ENCODE measurements at regions not wholly inside any gene's neighbourhood (a gene's known extent, or its start where the extent isn't known, plus 50 kb on each side); places are given as distances from the start of the nearest gene placed in this dataset.
A peak's percentile ranks its signal among the peaks of the same experiment; 100 is the strongest.

DNA sequence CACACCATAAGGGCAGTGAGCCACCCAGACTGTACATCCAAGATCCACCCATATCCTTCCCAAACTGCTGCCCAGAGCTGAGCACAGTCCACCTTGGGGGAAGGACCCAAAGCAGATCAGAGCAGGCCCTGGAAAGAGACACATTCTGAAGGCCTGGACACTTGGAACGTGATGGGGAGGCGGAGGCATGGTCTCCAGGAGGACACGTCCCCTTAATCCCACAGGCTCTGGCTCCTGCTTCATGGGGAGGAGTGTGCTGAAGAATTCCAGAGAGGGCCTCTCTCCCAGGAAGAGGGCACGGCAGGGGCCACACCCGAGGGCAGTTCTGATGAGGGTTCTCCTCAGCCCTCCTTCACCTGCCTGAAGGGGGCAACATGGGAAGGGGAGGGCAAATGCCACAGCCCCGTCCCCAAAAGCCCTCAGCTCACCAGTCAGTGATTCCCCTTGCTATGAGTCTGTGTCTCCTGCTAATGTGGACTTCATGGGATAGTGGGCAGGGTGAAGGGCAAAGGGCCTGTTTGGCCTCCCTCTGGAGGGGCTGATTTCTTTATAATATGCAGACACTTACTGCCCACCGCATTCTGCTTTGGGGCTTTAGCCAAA, 276.8 kb downstream of the ENC1 start:
- DNase-seq (ENCODE audit: insufficient read length, low spot score), result no peak
- FAIRE-seq, result no peak

DNA sequence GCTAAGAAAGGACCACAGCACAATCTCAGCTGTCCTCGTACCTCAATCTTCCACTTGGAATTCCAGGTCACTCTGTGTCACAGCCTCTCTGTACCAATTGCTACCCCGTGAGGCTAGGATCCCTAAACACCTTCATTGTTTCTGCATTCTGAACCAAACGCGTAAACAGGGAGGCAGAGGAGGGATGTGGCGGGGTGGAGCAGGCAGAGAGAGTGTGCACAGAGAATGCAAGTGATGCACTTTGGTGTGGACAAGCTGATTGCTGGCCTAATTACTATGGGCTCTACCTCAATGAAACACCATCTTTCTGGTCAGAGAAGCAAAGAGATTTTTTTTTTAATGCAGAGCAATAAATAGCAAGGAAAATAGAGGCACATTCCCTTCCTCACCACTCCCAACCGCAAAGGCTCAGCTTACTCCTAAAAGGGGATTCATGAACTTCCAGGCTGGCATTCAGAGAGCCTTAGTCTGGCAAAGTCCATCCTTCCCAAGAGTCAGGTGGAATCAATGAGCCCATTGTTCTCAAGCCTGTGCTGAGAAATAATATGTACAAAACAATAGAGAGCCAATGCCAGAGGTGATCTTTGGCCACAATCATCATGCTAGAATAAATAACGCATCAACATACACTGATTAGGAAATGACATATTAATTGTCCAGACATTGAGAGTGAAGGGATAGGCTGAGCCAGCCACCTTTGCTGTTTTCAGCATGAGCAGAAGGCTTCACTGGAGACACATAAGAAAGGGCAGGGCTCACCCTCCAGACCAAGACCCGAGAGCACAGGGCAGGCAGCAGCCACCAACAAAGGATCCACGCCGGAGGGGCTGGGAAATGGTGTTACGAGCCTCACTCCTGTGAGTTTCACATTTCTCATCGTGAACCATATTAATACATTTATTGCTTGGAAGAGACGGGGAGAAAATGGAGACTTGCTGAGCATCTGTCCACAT, 278.8 kb downstream of the ENC1 start:
- FAIRE-seq (no peak), DNase-seq (ENCODE audit: insufficient read length, low spot score) (no peak)

- no peak for FAIRE-seq
Measured at GRCh38 chr5:74360535-74361210, 279.9 kb downstream of the ENC1 start.

GRCh38 chr5:74357827-74358226, 282.7 kb downstream of the ENC1 start:
- peak; percentile 17 for DNase-seq (ENCODE audit: insufficient read length, low spot score)
- FAIRE-seq, result no peak

More at GRCh38 chr5:74360535-74361210, 279.9 kb downstream of the ENC1 start:
- no peak for DNase-seq (ENCODE audit: insufficient read length, low spot score)

DNA sequence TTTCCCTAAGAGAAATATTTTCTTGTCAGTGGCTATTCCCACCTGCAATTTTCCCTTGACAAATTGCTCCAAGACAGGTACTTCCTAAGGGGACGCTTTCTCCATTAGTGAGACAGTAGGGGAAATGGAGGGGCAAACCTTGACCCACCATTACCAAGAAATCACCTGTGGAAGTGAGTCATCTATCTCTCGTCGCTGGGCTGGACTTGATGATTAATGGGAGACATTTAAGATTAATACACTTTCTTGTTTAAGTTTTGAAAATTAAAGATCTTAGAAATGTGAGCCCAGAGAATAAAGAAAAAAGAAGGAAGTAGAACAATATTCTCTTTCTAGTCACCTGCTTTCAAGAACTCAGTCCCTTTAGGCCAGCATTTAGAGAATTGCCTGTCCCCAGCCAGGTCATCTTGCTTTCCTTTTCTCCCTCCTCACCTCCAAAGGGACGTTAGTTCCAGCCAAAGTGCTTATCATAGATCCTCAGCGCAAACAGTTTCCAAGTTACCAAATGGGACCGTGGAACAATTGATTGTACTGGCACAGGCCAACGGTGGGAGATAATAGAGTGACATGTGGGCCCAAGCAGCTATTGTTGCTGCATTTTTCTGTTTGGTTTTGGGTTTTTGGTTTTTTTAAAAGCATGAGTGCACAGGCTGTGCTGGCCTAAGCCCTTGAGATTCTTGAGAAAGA, 284.4 kb downstream of the ENC1 start:
- DNase-seq (ENCODE audit: insufficient read length, low spot score), result no peak

DNA sequence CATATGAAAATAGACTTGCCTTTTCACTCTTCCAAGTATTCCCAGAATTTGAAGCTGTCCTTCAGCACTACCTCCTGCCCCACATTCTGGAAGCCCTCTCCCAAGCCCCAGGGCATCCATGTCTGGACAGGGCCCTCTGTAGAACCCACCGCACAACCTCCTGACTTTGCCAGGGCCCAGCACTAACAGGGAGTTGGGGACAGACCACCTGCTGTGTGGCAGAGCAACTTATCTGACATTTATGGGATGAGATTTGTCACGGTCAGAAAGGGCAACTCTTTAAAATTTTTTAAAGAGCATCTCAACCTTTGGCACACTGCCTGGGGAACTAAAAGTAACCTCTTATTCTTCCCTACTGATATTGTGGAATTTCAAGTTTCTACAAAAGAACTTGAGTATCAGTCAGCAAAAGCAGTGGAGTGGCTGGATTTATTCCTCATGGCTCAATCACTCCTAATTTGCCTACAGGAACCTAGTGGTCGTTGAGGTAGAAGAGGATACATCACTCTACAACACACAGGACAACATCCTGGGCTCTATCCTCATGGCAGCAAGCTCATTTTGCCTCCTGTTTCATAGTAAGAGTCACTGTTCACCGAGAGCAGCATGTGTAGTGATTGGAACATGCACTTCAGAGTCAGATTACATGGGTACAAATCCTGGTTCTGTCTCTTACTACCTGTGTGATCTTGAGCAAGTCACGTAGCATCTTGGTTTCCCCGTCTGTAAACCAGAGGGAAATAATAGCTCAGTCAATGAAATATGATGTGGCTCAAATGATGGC, 285.3 kb downstream of the ENC1 start:
- DNase-seq (ENCODE audit: insufficient read length, low spot score) (no peak), FAIRE-seq (peak; percentile 68)

More for the DNA sequence above, 284.4 kb downstream of the ENC1 start:
- FAIRE-seq, result no peak

DNA sequence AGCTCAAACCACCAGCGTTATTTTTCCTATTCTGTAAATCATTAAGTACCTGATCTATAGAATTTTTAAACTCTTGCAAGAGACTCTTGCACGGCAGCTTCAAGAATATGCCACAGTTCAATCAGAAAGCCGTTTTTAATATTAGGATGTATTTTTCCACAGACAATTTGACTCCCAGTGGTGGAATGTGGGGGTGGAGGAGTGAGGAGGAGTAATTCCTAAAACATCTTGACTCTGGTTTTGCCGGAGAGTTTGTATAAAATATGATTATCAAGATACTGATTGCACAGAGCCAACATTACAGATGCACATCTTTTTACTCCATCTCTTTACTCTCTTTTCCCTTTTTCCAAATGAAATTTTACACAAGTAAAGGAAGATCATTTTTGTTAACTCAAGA, 288.3 kb downstream of the ENC1 start:
- DNase-seq (ENCODE audit: insufficient read length, low spot score), result no peak
- no peak for FAIRE-seq

- no peak for FAIRE-seq
- DNase-seq (ENCODE audit: insufficient read length, low spot score), result no peak
Measured at GRCh38 chr5:74342948-74343682, 297.4 kb downstream of the ENC1 start.

DNA sequence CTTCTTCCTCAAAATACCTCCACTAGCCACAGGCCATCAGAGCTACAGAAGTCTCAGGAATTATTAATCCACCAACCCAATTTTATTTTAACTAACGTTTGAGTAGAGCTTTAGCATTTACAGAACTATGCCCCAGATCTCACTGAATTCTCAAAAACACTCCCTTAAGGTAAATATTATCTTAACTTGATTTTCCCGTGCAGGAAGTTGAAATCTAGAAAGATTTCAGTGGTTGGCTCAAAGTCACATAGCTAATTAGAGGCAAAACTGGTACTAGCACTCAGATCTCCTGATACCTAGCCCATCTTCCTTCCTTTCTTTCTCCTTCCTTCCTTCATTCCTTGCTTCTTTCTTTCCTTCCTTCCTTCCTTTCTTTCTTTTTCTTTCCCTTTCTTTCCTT, 298.3 kb downstream of the ENC1 start:
- DNase-seq (ENCODE audit: insufficient read length, low spot score) (no peak), FAIRE-seq (no peak)

DNA sequence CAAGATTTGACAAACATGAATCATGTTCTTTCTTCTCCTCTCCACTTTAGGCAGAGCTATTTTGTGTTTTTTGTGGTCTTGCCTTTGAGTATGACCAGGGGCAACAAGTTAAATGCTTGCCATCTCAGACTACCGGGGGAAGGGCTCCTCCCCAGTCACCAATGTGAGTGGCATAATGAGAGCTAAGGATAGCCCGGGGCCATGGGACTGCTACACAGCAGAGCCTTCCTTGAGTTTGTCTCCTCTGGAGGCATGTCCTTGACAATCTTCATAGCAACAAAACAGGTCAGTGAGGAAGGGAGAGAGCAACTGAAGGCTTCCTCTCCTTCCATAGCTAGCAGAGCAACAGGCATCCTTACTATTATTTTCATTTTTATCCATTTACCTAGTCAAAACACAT, 299.3 kb downstream of the ENC1 start:
- no peak for FAIRE-seq
- no peak for DNase-seq (ENCODE audit: insufficient read length, low spot score)

DNA sequence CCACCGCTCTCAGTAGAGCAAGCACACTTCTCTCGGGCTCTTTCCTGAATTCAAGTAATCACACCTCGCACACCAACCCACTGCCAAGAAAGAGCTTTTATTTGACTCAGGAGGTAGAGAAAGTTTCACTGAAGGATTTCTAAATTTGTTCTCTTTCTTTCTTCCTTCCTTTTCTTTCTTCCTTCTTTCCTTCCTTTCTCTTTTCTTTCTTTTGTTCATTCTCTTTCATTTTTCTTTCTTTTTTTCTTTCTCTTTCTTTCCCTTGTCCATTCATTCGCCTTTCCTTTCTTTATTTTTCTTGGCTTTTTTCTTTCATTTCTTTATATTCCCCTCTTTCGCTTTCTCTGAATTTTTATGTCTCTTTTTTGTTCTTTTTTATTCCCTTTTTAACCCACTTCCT, 300.1 kb downstream of the ENC1 start:
- DNase-seq (ENCODE audit: insufficient read length, low spot score) (no peak), FAIRE-seq (no peak)

DNA sequence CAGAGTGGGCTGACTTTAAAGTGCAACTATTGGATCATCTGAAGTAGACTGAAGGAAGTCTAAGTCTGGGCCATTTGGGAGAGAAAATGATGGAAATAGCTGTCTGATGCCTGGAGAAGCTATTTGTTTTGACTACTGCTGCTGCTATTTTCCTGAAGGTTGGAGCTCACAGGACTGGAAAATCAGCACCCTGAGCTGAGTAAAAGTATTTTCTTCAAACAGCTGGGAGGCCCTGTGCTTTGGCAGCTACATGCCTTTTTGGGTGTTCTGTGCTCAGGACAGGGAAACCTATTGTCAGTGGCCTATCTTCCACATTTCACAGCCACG, 302.6 kb downstream of the ENC1 start:
- DNase-seq (ENCODE audit: insufficient read length, low spot score) (no peak), FAIRE-seq (no peak)

DNA sequence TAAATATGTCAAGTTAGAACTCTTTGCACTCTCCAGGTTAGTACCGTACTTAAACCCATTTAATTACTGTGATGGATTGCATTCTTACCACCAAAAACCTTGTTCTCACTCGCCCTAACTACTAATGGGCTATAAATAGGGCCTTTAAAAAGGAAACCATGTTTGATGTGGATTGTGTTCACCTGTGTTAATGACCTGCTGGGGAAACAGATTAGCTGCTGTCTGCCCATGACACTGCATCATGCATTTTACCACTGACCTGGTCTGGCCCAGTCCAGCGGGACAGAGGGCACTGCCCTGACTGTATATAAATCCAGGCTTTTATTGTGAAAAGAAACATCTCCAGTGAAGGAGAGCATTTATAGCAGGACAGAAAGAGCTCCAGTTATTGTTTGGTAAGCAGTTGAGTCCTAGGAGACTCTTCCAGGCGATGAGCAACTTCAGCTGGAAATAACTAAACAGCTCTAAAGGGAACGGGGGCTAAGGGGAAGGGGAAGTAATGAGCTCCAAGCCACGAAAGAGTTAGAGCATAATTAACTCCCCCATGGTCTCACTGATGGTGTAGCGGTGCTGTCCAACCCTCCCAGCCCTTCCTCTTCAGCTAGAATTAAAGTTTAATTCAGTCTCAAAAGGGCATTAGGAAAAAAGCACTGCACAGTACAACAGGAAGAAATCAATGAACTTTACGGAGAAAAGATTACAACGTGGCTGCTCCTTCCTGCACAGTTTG, 303.1 kb downstream of the ENC1 start:
- no peak for DNase-seq (ENCODE audit: insufficient read length, low spot score)
- no peak for FAIRE-seq

- FAIRE-seq (no peak), DNase-seq (ENCODE audit: insufficient read length, low spot score) (no peak)
Measured at GRCh38 chr5:74336297-74336696, 304.2 kb downstream of the ENC1 start.

DNA sequence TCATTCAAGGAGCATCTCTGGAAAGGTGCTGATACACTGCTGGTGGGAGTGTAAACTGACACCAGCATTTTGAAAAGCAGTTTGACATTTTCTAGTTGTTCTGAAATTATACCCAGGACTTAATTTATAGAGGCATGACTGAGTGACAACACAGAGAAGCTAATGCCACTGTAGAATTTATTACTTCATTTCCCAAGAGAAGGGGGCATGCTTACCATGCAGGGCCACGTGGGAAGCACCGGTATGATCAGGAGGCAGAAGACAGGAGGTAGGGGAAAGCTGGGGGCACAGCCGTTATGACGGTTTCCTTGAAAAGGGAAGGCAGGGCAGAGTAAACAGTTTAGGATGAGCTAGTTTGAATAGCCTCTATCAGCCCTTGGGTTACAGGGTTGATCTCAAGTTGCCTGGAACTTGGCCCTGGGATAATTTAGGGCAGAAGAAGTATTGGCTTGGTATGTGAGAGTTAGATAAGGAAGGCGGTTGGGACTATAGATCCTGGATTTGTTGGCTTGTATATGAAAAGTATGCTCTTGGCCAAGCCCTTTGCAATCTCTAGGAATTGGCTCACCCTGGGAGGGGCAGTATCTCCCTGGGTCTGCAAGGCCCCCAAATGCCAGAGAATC, 305.7 kb downstream of the ENC1 start:
- no peak for FAIRE-seq
- DNase-seq (ENCODE audit: insufficient read length, low spot score), result no peak

- no peak for FAIRE-seq
Measured at GRCh38 chr5:74334062-74334761, 306.3 kb downstream of the ENC1 start.

DNA sequence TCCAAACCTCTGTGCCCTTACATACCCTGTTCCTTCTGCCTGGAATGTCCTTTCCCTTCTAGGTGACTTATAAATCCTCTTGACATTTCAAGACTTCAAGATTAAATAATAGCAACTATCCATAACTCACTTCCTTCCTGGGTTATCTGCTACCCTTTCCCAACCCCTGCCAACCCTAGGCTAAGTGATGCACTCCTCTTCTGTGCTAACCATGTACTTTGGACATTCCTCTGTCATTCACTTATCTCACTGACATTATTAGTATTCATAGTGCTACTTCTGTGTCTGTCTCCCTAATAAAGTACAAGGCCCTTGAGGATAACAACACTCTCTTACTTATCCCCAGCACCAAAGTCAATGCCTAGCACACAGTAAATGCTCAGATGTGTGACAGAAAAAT, 307.1 kb downstream of the ENC1 start:
- FAIRE-seq (no peak), DNase-seq (ENCODE audit: insufficient read length, low spot score) (no peak)

More at GRCh38 chr5:74334062-74334761, 306.3 kb downstream of the ENC1 start:
- DNase-seq (ENCODE audit: insufficient read length, low spot score), result no peak

DNA sequence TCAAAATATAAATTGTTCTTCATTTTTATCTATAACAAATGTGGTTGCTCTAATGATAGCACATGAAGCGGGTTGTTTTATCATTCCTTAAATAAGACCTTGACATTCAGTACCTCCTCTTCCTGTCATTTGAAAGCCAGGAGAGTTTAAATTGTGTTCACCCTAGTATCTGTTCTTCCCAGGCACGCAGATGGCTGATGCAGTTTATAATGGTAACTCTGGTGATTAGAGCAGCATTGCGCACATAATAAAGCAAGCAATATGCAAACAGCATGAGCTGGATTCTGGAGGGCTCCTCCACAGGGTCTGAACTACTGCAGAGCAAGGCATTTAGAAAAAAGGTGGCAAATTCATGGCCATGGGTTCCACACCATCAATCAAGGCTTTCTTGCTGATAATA, 307.8 kb downstream of the ENC1 start:
- no peak for FAIRE-seq

More for the DNA sequence above, 307.8 kb downstream of the ENC1 start:
- no peak for DNase-seq (ENCODE audit: insufficient read length, low spot score)
